GM12878 (cell line): ENCODE measurements at regions not wholly inside any gene's neighbourhood (a gene's known extent, or its start where the extent isn't known, plus 50 kb on each side); places are given as distances from the start of the nearest gene placed in this dataset.

Experiments
- ATAC-seq: fragments of 200-7000 bp; cut with Tn5 transposase; 3 replicates; pipeline ENCODE4 v1.9.1; 2020; ENCODE audit warnings: mild to moderate bottlenecking, moderate library complexity
- BruUV-seq: library from RNA; stranded (reverse); fragments of 400-500 nt; replicated peaks from 2 replicates; lab custom pipeline; 2021; lab: Mats Ljungman, UMichigan
- CTCF ChIA-PET: fragments of 300-600 bp; sonication (Branson Sonifier 250); formaldehyde crosslinking; extraction: SDS; loops from one replicate; lab custom pipeline; 2021; ENCODE audit warnings: inconsistent platforms; lab: Yijun Ruan, JAX
- POLR2A ChIA-PET: fragments of 350-600 bp; formaldehyde crosslinking; extraction: SDS; loops from one replicate; lab custom pipeline; 2021; ENCODE audit warnings: inconsistent platforms; lab: Charles Lee
- RAD21 ChIA-PET: fragments of 300-600 bp; sonication (Branson Sonifier 250); formaldehyde crosslinking; loops from one replicate; lab custom pipeline; 2023; ENCODE audit warnings: antibody characterized with exemption; ENCODE audit not compliant: unreplicated experiment; lab: Charles Lee
- SMC1A ChIA-PET: fragments of 300-600 bp; sonication (Branson Sonifier 250); formaldehyde crosslinking; loops from one replicate; lab custom pipeline; 2023; ENCODE audit not compliant: unreplicated experiment, uncharacterized antibody; lab: Charles Lee
- DNase-seq: peaks from one replicate; pipeline ENCODE4 v3.0.0-alpha.2; 2011; ENCODE audit warnings: low read depth, low spot score
- FAIRE-seq: peaks from 3 replicates; lab custom pipeline; 2011; peaks lifted over from hg19 to GRCh38; lab: Jason Lieb, UNC
- H2AFZ ChIP-seq: 2 replicates; pipeline ENCODE4 v1.6.0; 2011; ENCODE audit warnings: low read depth, low read length, control low read depth; ENCODE audit not compliant: control insufficient read depth
- H3K27ac ChIP-seq: 2 replicates; pipeline ENCODE4 v1.5.1; 2011; ENCODE audit warnings: control low read depth; ENCODE audit not compliant: control insufficient read depth, insufficient read depth
- H3K27me3 ChIP-seq, 2 experiments: replicated peaks in 1 of 2; 2 replicates each; pipeline versions ENCODE4 v1.6.0 to v1.6.1; 2011; ENCODE audit warnings: low read length in 1 of 2; ENCODE audit not compliant: control insufficient read depth in 2 of 2, insufficient read depth in 2 of 2
- H3K36me3 ChIP-seq, 2 experiments: 2 replicates each; pipeline ENCODE4 v1.5.1; 2011; ENCODE audit warnings: low read length in 1 of 2; ENCODE audit not compliant: control insufficient read depth in 2 of 2, insufficient read depth in 2 of 2
- H3K4me1 ChIP-seq: 2 replicates; pipeline ENCODE4 v1.6.1; 2011; ENCODE audit warnings: mild to moderate bottlenecking, low read length, moderate library complexity, mixed read lengths; ENCODE audit not compliant: control insufficient read depth, insufficient read depth
- H3K4me2 ChIP-seq: 2 replicates; pipeline ENCODE4 v1.6.0; 2011; ENCODE audit warnings: control low read depth; ENCODE audit not compliant: control insufficient read depth, insufficient read depth
- H3K4me3 ChIP-seq: fragments of 200-600 bp; sonication (generic); 2 replicates; pipeline ENCODE4 v1.5.1; 2016
- H3K79me2 ChIP-seq: 2 replicates; pipeline ENCODE4 v1.6.0; 2011; ENCODE audit warnings: low read length; ENCODE audit not compliant: control insufficient read depth, insufficient read depth
- H3K9ac ChIP-seq: 2 replicates; pipeline ENCODE4 v1.8.0; 2011; ENCODE audit warnings: low read length, control low read depth, mixed read lengths; ENCODE audit not compliant: control insufficient read depth, insufficient read depth
- H3K9me3 ChIP-seq: replicated peaks from 3 replicates; pipeline ENCODE4 v1.5.1; 2011; ENCODE audit warnings: mild to moderate bottlenecking, low read length; ENCODE audit not compliant: control insufficient read depth, insufficient read depth
- H4K20me1 ChIP-seq: 2 replicates; pipeline ENCODE4 v1.6.0; 2011; ENCODE audit not compliant: control insufficient read depth, insufficient read depth
- EZH2 ChIP-seq: IDR thresholded peaks from 2 replicates; pipeline ENCODE4 v1.6.1; 2012; ENCODE audit warnings: low read depth, mild to moderate bottlenecking, control low read depth, inconsistent platforms, low read length, borderline replicate concordance; ENCODE audit not compliant: control insufficient read depth
- HCFC1 ChIP-seq: fragments of 150-350 bp; IDR thresholded peaks from 2 replicates; pipeline ENCODE4 v1.6.1; 2014; ENCODE audit warnings: low read length
- IRF5 ChIP-seq: fragments of 450-650 bp; IDR thresholded peaks from 2 replicates; pipeline ENCODE4 v1.6.1; 2017; ENCODE audit warnings: borderline replicate concordance
- KAT2A ChIP-seq: conservative IDR thresholded peaks from 2 replicates; pipeline ENCODE4 v1.6.1; 2011; ENCODE audit warnings: low read depth, low read length; ENCODE audit not compliant: control insufficient read depth
- LARP7 ChIP-seq: fragments of 450-650 bp; IDR thresholded peaks from 2 replicates; pipeline ENCODE4 v1.6.1; 2017; ENCODE audit warnings: mild to moderate bottlenecking
- NFYA ChIP-seq: IDR thresholded peaks from 2 replicates; pipeline ENCODE4 v1.6.1; 2011; ENCODE audit warnings: low read depth, mild to moderate bottlenecking, low read length, improper control_type of control experiment, borderline replicate concordance
- PBX3 ChIP-seq: IDR thresholded peaks from 2 replicates; pipeline ENCODE4 v1.6.1; 2011; ENCODE audit warnings: mild to moderate bottlenecking, low read depth, low read length, moderate library complexity; ENCODE audit not compliant: insufficient replicate concordance
- PML ChIP-seq: IDR thresholded peaks from 2 replicates; pipeline ENCODE4 v1.6.1; 2012; ENCODE audit warnings: low read length, inconsistent platforms
- RELB ChIP-seq: fragments of 450-650 bp; IDR thresholded peaks from 2 replicates; pipeline ENCODE4 v1.6.1; 2017; ENCODE audit warnings: low read depth, mild to moderate bottlenecking, moderate library complexity
- TBL1XR1 ChIP-seq: IDR thresholded peaks from 2 replicates; pipeline ENCODE4 v1.6.1; 2012; ENCODE audit warnings: low read depth, low read length, improper control_type of control experiment
- WGBS: methylation state at CpG from one replicate; pipeline ENCODE4 v1.1.6; 2016; ENCODE audit warnings: low lambda C conversion rate; ENCODE audit not compliant: insufficient replicate concordance, insufficient coverage; ENCODE audit errors: missing lambda C conversion rate; 5-methylcytosine and 5-hydroxymethylcytosine counted together
- in situ Hi-C: fragments of 300-500 bp; cut with MboI; formaldehyde crosslinking; loops from 9 replicates; pipeline ENCODE4 v1.14.3; 2018; ENCODE audit warnings: mixed read lengths
- intact Hi-C: fragments of 100-400 bp; cut with micrococcal nuclease; formaldehyde crosslinking; loops from one replicate; pipeline ENCODE4 v1.14.2; 2022; ENCODE audit not compliant: unreplicated experiment

- ATAC-seq (no peak), DNase-seq (no peak), FAIRE-seq (no peak)
- no peak for TF ChIP-seq LARP7
- TF ChIP-seq KAT2A, result no peak
- no peak for TF ChIP-seq NFYA
- no peak for TF ChIP-seq RELB
- TF ChIP-seq PML, result no peak
- TF ChIP-seq TBL1XR1, result no peak
- TF ChIP-seq PBX3, result no peak
- no peak for TF ChIP-seq IRF5
- no peak for TF ChIP-seq EZH2
- TF ChIP-seq HCFC1, result no peak
- BruUV-seq, result no TSS peak
- Histone ChIP-seq H4K20me1 (no peaks in the 10 kb centered on the region), H3K27me3 (no peaks in the 10 kb centered on the region), H3K9ac (no peak overlapping the region), H3K4me2 (no peak overlapping the region), H3K4me3 (no peak overlapping the region), H3K27ac (no peak overlapping the region), H3K36me3 (no peaks in the 10 kb centered on the region), H3K9me3 (no peaks in the 10 kb centered on the region), H2AFZ (no peak overlapping the region), H3K79me2 (no peaks in the 10 kb centered on the region), H3K4me1 (no peaks in the 10 kb centered on the region)
- in situ Hi-C loops, result no loop called here
- ChIA-PET POLR2A (no interaction called here), RAD21 (no interaction called here), CTCF (no interaction called here), SMC1A (no interaction called here)
- intact Hi-C loops, result loop anchor here (5.0 kb wide), 1 partner anchor 274 kb away; no protein-coding TSS in a partner anchor
- 0% methylated on average over 1 of the region's 1 CpG for WGBS
These were observed 51.7 kb upstream of the MAPK4 start for GRCh38 chr18:50508228-50508627.
